Caki2 (cell line): ENCODE measurements at regions not wholly inside any gene's neighbourhood (a gene's known extent, or its start where the extent isn't known, plus 50 kb on each side); places are given as distances from the start of the nearest gene placed in this dataset.
"Not testable (repeated sequence)": the region's sequence is repeated elsewhere in the genome, so short reads cannot be mapped to it uniquely, and the experiment has no call there.

Source experiments
- DNase-seq: peaks from one replicate; pipeline ENCODE4 v3.0.0-alpha.2; 2015; ENCODE audit warnings: low read depth
- in situ Hi-C: cut with HindIII; loops from 2 replicates; pipeline ENCODE4 v1.10.0; 2016; ENCODE audit warnings: low sequenced_read_pairs, low pct_unique_long_range_greater_than_20kb, mixed read lengths

- DNase-seq = no peak
- in situ Hi-C loops = no loop called here
Observed at GRCh38 chr7:93697901-93698300, 123.4 kb upstream of the CALCR start.

GRCh38 chr7:93693796-93694195, 119.3 kb upstream of the CALCR start:
- in situ Hi-C loops = no loop called here
- no peak for DNase-seq

GRCh38 chr7:93690021-93690420, 115.5 kb upstream of the CALCR start:
- no peak for DNase-seq
- in situ Hi-C loops = no loop called here

GRCh38 chr7:93678185-93678584, 103.7 kb upstream of the CALCR start:
- no peak for DNase-seq
- in situ Hi-C loops = no loop called here

- DNase-seq = no peak
- in situ Hi-C loops = no loop called here
Observed at GRCh38 chr7:93663561-93664299, 89.2 kb upstream of the CALCR start.

GRCh38 chr7:93658163-93658562, 83.6 kb upstream of the CALCR start:
- DNase-seq, in situ Hi-C loops: not testable (repeated sequence)

GRCh38 chr7:93651603-93652159, 77.2 kb upstream of the CALCR start:
- in situ Hi-C loops = no loop called here
- DNase-seq = no peak

- no peak for DNase-seq
- in situ Hi-C loops = no loop called here
Observed at GRCh38 chr7:93646538-93646937, 72.0 kb upstream of the CALCR start.

- DNase-seq = no peak
Observed at GRCh38 chr7:93636276-93636675, 61.8 kb upstream of the CALCR start.

GRCh38 chr7:93632371-93632770, 57.8 kb upstream of the CALCR start:
- no peak for DNase-seq
- in situ Hi-C loops = no loop called here

More at GRCh38 chr7:93636276-93636675, 61.8 kb upstream of the CALCR start:
- in situ Hi-C loops = no loop called here

GRCh38 chr7:93629291-93629801, 54.8 kb upstream of the CALCR start:
- in situ Hi-C loops = no loop called here
- DNase-seq = no peak

- no peak for DNase-seq
- in situ Hi-C loops = no loop called here
Observed at GRCh38 chr7:93626869-93627268, 52.3 kb upstream of the CALCR start.
